ENCODE measurements at regions not wholly inside any gene's neighbourhood (a gene's known extent, or its start where the extent isn't known, plus 50 kb on each side); places are given as distances from the start of the nearest gene placed in this dataset.

DNA sequence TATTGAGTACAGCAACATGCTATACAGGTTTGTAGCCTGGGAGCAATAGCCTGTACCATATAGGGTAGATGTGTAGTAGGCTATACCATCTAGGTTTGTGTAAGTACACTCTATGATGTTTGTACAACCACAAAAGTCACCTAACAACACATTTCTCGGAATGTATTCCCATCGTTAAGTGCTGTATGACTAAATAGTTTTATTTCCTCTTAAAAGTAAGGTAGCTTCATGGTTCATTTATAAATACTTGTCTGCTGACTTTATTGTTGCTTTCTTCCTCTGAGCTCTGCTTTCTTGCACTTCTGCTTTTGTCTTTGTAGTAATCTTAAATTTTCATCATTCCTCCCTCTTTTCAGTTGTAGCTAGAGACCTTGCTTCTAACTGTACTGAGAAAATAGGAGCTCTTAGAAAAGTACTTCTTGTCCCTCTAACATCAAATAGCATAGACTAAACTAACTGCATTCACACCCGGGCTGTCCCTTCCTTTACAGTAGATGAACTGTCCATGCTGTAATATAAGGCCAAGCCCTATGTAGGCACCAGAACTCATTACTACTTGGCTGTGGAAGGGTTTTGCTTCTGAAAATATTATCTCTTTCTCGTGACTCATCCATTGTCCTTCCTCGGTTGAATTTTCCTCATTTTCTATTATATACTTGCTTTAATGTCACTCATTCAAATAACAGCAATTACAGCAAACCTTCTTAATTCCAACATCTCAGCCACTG, 55.4 kb upstream of the FAM3C start:
- DNase-seq, result no peak

DNA sequence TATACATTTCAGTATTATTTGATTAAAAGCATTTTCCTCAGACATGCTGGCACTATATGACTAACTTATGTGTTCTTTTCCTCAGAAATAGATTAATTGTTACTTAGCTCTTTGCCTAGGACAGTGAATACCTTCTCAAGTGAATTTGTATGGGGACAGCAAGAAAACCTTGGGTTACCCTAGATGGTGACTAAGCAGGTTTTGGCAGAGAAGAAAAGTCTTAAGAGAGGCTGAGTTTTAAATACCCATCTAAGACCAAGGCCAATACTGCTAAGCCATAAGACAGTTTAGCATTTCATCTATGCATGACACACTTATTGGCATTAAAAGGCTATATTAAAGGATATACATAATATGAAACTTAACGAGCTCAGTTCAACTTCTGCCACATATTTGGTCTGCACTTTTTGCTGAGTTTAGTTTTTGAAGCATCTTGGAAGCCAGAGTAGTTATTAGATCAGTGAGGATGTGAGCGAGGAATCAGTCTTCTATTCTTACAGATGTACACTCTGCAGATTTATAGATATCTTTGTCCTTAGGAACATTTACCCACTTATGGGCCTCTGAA, 54.6 kb upstream of the FAM3C start:
- no peak for DNase-seq

DNA sequence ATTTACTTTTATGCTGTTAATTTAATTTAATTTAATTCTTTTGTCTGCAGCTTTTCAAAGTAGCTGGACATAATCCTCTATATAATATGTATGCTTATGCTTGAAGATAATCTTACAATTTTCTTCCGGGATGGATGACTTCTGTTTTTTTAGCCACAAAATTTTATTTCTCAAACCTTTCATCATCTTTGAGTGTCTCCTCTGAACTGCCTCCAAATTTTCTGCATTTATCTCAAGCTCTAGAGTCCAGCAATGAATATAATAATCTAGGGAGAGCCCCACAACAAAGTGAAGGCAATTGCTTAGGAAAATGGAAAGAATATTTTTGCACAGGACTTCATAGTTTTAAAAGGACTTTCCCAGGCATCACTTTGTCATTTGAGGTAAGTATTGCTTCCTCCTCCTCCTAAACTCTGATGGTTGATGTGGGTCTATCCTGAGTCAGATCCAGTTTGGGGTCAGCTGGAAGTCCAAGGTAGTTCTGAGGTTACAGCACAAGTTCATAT, 53.7 kb upstream of the FAM3C start:
- no peak for DNase-seq

GRCh38 chr7:121449329-121449728, 53.2 kb upstream of the FAM3C start:
- no peak for DNase-seq

DNA sequence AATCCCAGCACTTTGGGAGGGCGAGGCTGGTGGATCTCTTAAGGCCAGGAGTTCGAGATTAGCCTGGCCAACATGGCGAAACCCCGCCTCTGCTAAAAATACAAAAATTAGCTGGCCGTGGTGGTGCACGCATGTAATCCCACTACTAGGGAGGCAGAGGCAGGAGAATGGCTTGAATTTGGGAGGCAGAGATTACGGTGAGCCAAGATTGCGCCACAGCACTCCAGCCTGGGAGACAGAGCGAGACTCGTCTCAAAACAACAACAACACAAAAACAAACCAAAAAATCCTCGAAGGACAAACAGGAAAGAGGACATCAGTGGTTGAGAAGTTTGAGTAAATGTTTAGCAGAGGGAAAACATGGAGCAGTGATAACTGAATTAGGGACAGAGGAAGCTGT, 52.3 kb upstream of the FAM3C start:
- DNase-seq, result no peak

- DNase-seq, result no peak
These were observed 51.8 kb upstream of the FAM3C start for GRCh38 chr7:121447911-121448300.

DNA sequence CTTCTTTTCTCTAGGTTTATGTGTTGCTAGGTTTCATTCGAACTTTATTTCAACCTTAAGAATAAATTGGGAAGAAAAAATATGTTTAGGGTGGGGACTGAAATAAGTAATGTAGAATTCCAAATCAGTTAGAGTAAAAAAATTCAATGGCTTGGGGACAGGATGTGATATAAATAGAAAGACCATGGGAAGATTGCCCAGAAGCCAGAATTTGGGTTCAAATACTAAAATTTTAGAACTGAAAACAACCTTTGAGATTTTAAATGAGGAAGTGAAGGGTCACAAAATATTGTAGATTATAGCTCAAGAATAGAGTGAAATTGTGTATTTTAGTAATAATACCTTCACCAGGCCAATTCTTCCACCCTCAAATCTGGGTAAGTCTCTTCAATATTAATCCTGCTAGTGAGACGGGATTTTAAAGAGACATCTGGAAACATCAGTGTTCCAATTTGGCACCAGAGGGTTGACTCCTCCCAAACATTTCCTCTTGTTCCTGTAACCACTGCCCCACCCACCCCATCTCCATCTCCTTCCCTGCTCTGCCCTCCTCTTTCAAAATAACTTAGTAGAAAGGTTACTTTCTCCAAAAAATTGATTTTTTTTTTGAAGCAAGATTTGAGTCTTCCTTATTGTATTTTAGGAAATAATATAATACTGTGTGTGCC, 51.3 kb upstream of the FAM3C start:
- DNase-seq, result no peak

DNA sequence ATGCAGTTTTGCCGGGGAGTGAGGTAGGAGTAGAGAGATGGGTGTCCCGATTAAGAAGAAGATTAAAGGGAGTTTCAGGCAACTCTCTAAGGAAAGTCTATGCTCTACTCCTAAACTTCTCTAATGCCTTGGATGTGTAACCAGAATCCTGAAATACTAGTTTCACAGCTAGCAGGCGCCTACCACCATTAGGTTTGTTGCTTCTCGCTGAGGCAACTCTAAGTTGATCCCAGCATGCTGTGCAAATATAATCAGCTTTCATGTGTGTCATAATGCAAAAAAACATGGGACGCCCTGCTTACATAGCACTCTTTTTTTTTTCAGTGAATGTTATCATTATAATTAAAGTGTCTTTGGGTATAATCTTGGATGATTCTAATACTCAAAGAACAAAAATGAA, 50.4 kb upstream of the FAM3C start:
- DNase-seq, result no peak
